ENCODE measurements at regions not wholly inside any gene's neighbourhood (a gene's known extent, or its start where the extent isn't known, plus 50 kb on each side); places are given as distances from the start of the nearest gene placed in this dataset.

DNA sequence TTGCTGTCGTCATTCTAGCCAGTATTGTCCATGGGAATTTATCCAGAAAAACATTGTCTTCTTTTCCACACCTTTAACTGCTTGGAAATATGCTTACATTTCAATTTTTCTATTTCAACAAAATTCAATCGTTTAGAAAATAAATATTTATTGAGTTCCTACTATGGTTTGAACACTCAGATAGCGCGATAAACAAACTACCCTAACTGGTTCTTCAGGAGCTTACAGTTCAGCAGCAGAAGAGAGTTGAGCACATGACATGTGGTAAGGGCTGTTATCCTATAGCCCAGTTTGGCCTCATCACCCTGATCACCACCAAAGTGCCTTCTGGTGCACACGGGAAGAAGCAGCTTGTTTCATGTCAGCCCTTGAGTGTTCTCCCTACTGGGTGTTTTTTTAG, 375.2 kb upstream of the SMIM21 start:
- no peak overlapping the region for H3K4me3 ChIP-seq (replicated peaks in 1 of 2; ENCODE audit: low read depth in 2 of 2, low read length in 2 of 2)
- DNase-seq (ENCODE audit: low read depth in 2 of 2): no peak
- TF ChIP-seq, protein P1, sequence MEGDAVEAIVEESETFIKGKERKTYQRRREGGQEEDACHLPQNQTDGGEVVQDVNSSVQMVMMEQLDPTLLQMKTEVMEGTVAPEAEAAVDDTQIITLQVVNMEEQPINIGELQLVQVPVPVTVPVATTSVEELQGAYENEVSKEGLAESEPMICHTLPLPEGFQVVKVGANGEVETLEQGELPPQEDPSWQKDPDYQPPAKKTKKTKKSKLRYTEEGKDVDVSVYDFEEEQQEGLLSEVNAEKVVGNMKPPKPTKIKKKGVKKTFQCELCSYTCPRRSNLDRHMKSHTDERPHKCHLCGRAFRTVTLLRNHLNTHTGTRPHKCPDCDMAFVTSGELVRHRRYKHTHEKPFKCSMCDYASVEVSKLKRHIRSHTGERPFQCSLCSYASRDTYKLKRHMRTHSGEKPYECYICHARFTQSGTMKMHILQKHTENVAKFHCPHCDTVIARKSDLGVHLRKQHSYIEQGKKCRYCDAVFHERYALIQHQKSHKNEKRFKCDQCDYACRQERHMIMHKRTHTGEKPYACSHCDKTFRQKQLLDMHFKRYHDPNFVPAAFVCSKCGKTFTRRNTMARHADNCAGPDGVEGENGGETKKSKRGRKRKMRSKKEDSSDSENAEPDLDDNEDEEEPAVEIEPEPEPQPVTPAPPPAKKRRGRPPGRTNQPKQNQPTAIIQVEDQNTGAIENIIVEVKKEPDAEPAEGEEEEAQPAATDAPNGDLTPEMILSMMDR (IDR thresholded peaks at IDR 0.05; ENCODE audit: low read depth, low read length): no peak

DNA sequence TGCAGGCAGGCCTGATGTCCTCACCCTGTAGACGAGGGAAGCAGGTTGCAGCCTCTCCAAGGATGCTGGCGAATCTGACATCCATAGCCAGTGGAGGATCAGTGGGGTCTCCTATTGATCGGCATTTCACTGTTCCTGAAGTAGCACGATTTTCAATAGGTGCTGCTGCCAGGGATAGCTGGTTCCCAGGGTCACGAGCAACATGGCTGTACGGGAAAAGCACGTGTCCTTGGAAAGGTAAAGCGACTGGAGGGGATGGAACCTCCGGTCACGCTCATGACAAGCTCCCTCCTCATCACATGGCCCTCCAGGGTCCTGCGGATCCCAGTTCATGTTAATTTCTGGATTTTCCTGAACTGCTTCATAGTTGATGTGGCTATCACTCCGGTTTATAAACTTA, 373.7 kb upstream of the SMIM21 start:
- TF ChIP-seq, protein P1 (IDR thresholded peaks at IDR 0.05; ENCODE audit: low read depth, low read length): no peak
- DNase-seq (ENCODE audit: low read depth in 2 of 2): no peak
- no peak overlapping the region for H3K4me3 ChIP-seq (replicated peaks in 1 of 2; ENCODE audit: low read depth in 2 of 2, low read length in 2 of 2)

DNA sequence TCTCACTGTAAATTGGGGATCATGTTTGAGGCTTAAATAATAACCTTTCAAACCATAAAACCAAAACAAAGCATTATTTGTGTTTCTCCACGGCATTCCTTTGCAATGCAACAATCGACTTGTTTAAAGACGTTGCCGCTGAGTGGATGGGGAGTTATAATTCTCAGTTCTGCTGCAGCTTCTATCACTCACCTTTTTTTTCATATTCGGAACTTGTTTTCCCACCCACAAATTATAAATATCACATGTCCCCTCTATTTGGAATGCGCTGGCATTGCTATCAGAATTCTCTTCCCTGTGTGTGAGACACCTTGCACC, 372.8 kb upstream of the SMIM21 start:
- TF ChIP-seq, protein P1 (IDR thresholded peaks at IDR 0.05; ENCODE audit: low read depth, low read length): no peak
- H3K4me3 ChIP-seq (replicated peaks in 1 of 2; ENCODE audit: low read depth in 2 of 2, low read length in 2 of 2): no peak overlapping the region
- DNase-seq (ENCODE audit: low read depth in 2 of 2): no peak

DNA sequence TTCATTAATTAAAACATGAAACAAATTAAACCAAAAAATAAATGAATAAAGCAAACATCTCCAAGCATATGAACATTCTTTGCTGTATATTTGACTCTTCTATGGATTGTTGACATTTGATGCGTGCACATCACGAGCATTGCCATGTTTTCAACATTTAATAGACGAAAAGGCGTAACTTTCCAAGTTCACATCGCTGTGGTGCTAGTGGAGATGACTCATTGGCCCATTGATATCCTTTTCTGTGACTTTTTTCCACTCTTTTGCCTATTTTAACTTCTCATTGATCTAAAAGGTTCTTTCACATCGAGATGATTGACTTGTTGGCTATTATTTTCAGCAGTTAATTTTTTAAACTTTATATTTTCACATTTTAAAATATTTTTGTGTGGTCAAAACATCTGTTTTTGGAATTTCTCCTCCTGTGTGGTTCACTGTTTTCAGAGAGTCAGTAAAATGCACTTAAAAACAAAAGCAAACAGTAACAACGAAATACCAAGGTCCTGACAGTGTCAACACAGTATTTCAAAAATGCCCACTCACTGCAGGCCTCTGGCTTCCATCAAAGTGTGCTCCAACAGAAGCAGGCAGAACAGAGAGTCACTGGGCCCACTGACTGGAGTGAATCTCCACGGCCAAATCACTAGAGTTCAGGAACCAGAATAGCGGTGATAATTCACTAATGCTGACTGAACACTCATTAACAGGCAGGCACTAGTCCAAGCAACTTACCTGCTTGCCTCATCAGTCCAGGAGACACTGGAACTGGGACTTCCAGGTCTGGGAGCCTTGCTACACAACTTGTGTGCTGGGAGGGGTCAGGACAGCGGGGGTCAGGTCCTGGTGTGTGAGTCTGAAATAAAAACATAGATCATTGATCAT, 372.2 kb upstream of the SMIM21 start:
- TF ChIP-seq, protein P1 (IDR thresholded peaks at IDR 0.05; ENCODE audit: low read depth, low read length): no peak
- no peak overlapping the region for H3K4me3 ChIP-seq (replicated peaks in 1 of 2; ENCODE audit: low read depth in 2 of 2, low read length in 2 of 2)
- DNase-seq (ENCODE audit: low read depth in 2 of 2): no peak

DNA sequence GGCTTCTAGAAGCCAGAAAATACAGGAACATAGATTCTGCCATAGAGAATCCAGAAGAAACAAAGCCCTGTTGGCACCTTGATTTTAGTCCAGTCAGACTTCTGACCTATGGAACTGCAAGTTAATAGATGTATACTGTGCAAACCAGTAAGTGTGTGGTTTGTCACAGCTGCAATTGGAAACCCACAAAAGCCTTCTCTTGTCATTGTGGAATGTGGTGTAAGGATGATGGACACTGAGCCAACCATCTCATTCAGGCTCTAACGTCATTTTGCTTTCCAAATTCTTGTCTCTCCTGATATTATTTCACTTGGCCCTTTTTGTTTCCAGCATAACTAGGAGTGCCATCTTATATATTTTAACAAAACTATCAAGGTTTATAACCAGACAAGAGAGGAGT, 369.5 kb upstream of the SMIM21 start:
- no peak overlapping the region for H3K4me3 ChIP-seq (replicated peaks in 1 of 2; ENCODE audit: low read depth in 2 of 2, low read length in 2 of 2)
- no peak for DNase-seq (ENCODE audit: low read depth in 2 of 2)
- TF ChIP-seq, protein P1 (IDR thresholded peaks at IDR 0.05; ENCODE audit: low read depth, low read length): no peak

DNA sequence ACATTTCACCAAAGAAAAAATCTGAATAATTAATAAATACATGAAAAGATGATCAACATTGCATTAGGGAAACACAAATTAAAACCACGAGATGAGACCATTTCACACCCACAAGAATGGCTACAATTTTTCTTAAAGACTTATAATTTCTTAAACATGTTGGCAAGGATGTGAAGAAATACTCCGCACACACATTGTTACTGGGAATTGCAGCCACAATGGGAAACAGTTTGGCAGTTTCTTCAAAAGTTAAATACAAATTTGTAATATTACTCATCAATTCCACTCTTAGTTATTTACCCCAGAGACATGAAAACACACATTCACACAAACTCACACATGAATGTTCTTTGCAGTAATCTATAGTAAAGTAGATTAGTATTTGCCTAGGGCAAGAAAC, 363.3 kb upstream of the SMIM21 start:
- TF ChIP-seq, protein P1 (IDR thresholded peaks at IDR 0.05; ENCODE audit: low read depth, low read length): no peak
- H3K4me3 ChIP-seq (replicated peaks in 1 of 2; ENCODE audit: low read depth in 2 of 2, low read length in 2 of 2): no peak overlapping the region
- DNase-seq (ENCODE audit: low read depth in 2 of 2): no peak

DNA sequence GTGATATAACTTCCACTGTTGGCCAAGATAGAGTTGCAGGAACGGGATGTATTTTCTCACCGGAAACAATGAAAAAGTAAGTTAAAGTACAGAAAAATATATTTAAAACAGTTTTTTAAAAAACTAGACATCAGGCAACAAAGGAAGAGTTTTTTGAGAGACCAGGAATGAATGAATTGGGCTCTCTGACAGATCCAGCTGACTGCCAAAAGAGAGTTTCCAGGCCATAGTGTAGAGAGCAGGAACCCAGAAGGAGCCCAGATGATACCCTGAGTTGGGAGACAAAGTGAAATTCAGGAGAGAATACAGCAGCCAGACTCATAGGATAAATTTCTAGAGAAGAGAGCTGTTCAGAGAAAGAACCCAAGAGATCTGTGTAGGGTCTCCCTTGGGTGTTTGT, 362.6 kb upstream of the SMIM21 start:
- H3K4me3 ChIP-seq (replicated peaks in 1 of 2; ENCODE audit: low read depth in 2 of 2, low read length in 2 of 2): no peak overlapping the region
- DNase-seq (ENCODE audit: low read depth in 2 of 2): no peak
- TF ChIP-seq, protein P1 (IDR thresholded peaks at IDR 0.05; ENCODE audit: low read depth, low read length): no peak
